ENCODE measurements at regions not wholly inside any gene's neighbourhood (a gene's known extent, or its start where the extent isn't known, plus 50 kb on each side); places are given as distances from the start of the nearest gene placed in this dataset.

- no peak for DNase-seq (ENCODE audit: low spot score)
These were observed 56.5 kb downstream of the CT47B1 start for GRCh38 chrX:120819126-120819525.

- no peak for DNase-seq (ENCODE audit: low spot score)
These were observed 61.7 kb downstream of the CT47B1 start for GRCh38 chrX:120813982-120814381.

DNA sequence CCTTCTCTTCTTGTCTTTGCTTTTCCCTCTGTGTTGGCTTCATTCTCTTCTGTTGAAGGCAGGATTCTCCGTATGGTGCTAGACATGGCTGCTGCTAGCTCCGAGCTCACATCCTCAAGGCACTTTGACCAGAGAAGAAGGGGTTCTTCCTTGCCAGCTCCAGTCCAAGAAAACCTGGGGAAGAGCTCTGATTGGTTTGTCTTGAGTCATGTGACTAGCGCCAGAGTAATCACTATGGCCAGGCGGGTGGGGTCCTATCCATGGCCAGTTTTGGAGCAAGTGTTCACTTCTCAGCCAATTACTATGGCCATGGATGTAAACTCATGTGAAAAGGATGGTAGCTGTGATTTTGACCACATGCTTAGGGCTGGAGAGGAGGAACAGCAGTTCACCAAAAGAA is 74.2 kb downstream of the CT47B1 start:
- no peak for DNase-seq (ENCODE audit: low spot score)

GRCh38 chrX:120797188-120797851 is 78.3 kb downstream of the CT47B1 start:
- no peak for DNase-seq (ENCODE audit: low spot score)

- no peak for DNase-seq (ENCODE audit: low spot score)
These were observed 80.4 kb downstream of the CT47B1 start for GRCh38 chrX:120795301-120795700.

DNA sequence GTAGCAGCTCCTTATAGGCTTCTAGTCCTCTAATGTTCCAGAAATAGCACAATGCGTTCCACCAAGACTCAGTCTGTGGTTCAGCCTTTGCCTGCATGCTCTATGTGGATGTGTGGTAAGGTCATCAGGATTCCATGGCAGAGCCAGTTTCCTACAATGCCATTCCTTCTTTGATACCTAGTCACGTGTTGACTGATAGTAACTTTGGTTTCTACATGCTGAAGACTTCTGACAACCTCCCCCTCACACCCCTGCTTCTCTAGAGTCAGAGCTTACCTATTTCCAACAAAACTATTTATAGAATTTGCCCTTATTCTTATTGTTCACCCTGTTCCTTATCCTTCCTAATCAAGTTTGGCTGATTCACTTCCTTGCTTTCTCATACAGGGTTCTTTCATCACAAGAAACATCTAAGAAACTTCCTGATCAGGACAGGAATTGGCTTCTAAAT is 81.1 kb downstream of the CT47B1 start:
- no peak for DNase-seq (ENCODE audit: low spot score)

- DNase-seq (ENCODE audit: low spot score): no peak
These were observed 82.6 kb downstream of the CT47B1 start for GRCh38 chrX:120793098-120793497.

DNA sequence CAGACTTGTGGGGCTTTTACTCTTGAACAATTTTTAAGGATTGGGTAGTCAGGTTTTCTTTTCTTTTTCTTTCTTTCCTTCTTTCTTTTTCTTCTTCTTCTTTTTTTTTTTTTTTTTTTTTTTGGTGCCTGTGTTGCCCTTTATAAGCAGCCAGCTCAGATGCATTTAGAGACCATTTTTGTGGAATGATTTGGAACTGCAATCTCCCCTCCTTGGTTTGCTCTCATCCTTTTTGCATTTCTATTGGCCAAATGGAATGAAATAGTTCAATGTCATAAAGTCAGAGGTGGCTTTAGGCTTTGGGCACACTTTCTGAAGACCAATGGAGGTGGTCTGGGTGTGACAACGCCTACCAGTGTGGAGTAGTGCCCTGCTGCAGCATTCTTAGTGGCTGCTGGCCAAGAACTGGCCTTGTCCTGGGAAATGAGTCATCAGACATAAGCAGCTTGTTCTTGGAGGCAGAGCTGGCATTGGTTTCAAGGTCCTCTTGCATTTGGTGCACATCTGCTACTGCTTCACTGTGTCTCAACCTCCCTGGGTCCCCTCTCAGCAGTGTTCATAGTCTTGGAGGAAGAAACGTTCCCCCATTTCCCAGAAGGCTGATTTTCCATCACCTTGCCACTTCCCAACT is 84.5 kb downstream of the CT47B1 start:
- DNase-seq (ENCODE audit: low spot score): no peak

GRCh38 chrX:120790552-120790951 is 85.1 kb downstream of the CT47B1 start:
- no peak for DNase-seq (ENCODE audit: low spot score)

GRCh38 chrX:120790118-120790517 is 85.5 kb downstream of the CT47B1 start:
- peak; percentile 39 for DNase-seq (ENCODE audit: low spot score)

- DNase-seq (ENCODE audit: low spot score): no peak
These were observed 94.3 kb downstream of the CT47B1 start for GRCh38 chrX:120781403-120781802.

- DNase-seq (ENCODE audit: low spot score): no peak
These were observed 99.7 kb downstream of the CT47B1 start for GRCh38 chrX:120775959-120776358.

DNA sequence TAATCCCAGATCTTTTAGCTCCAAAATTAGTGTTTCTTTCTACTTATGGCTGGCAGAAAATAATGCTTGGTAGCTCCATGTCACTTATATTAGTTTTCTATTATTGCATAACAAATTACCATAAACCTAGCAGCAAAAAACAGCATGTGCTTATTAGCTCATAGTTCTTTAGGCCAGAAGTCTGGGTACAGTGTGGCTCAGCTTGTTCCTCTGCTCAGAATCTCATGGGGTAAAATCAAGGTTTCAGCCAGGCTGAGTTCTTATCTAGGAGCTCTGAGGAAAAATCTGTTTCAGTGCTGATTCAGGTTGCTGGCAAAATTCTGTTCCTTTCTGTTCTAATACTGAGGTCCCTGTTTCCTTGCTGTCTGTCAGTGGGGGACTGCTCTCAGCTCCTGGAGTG is 101.1 kb downstream of the CT47B1 start:
- no peak for DNase-seq (ENCODE audit: low spot score)

- no peak for DNase-seq (ENCODE audit: low spot score)
These were observed 101.9 kb downstream of the CT47B1 start for GRCh38 chrX:120773801-120774200.

GRCh38 chrX:120769576-120770341 is 105.9 kb downstream of the CT47B1 start:
- DNase-seq (ENCODE audit: low spot score): peak; percentile 6

DNA sequence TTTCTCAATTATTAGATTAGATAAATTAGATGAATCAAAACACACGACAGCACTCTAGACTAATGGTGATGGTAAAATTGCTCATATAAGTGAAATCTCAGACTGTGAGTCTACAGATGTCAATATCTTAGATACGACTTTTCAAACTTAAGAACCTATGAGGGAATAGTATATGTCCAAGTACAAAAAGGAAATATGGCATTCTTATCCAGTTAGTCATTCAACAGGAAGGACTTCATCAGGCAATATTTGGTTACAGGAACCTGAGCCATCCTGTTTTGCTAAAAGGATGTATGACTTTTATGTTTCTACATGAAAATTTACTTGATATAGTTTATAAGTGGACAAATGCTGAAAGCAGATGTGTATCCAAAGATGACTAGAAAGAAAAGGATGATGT is 107.0 kb downstream of the CT47B1 start:
- no peak for DNase-seq (ENCODE audit: low spot score)

DNA sequence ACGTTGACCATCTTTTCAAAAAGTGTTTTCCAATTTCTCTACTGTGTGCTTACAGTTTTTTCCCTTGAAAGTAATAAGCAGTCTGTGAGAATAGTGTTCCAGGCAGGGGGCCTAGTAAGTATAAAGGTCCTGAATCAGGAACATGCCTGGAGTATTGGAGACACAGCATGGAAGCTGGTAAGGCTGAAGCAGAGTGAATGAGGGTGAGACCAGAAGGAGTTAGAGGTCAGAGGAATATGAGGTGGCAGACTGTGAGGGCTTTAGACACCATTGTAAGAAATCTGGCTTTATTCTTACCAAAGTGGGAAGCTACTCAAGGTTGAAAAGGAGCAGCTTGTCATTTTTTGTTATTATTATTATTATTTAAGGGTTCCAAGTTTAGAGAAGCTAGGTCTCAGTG is 107.4 kb downstream of the CT47B1 start:
- DNase-seq (ENCODE audit: low spot score): no peak

DNA sequence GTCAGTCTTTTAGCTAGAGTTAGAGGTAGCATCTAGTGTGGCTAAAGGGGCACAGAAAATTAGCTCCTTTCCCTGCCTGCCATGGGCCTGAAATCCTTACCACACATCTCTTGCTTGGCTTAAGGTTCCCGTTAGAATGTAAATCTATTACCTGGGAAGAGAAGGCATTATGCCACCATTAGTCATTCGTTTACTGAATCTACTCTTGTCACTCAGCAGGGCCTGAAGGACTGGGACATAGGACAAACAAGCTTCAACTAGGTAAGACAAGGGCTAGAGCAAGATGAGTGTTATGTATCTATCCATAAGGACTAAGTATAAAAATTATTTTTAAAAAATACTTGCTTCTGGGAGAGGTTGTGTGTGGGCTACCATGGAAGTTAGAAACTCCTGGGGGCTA is 112.4 kb downstream of the CT47B1 start:
- no peak for DNase-seq (ENCODE audit: low spot score)

DNA sequence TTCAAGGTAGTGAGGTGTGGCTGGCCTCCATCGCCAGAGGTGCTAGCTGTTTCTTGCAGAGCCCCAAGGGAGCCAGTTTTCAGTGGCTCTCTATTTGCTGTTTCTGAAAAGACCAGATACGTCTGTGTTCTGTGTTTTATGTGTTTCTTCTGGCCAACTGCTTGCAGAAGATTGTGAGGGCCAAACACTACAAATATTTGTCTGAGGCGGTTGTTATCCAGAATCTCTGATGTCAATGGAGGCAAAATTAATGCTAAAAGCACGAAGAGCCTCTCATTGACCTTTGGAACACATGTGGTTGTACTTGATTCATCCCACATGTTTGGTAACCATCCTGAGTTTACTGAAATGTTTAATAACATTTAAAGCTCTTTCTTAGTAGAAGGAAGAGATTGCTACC is 113.9 kb downstream of the CT47B1 start:
- no peak for DNase-seq (ENCODE audit: low spot score)

GRCh38 chrX:120759685-120760084 is 116.0 kb downstream of the CT47B1 start:
- DNase-seq (ENCODE audit: low spot score): no peak

DNA sequence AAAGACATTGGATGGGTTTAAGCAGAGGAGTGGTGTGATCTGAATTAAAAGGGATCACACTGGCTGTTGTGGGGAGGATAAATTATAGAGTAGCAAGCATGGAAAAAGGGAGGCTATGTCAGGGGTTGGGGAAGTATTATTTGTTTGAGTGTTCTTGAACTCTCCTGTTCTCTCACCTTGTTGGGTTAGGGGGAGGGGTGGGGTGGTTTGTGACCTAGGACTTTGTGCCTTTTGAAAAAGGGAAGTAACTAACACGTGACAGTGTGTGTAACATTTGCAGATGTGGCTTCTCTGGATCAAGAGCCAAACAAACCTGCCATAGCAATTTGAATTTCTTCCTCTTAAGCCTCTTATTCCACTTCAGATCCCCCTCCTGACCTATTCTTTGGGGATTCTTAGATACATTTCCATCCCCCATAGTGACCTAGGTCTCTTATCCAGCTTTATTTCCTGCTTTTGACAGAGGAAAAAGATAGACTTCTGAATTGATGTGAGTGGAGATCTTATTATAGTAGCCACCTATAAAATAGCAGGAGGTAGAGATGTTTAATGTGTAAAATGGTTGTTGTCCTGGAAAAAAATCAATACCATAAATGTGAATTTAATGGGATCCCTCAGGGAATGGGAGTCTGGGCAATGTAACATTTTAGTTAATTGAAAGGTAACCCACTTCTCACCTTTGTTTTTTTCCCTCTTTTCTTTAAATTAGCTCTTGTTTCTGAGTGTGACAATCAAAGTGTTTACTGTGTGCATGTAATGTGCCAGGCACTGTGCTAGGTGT is 120.4 kb downstream of the CT47B1 start:
- no peak for DNase-seq (ENCODE audit: low spot score)
